Choroid plexus epithelial cell (primary cell): ENCODE measurements at regions not wholly inside any gene's neighbourhood (a gene's known extent, or its start where the extent isn't known, plus 50 kb on each side); places are given as distances from the start of the nearest gene placed in this dataset.
A peak's percentile ranks its signal among the peaks of the same experiment; 100 is the strongest.
"Not testable (repeated sequence)": the region's sequence is repeated elsewhere in the genome, so short reads cannot be mapped to it uniquely, and the experiment has no call there.

ENCODE experiments used
- DNase-seq: peaks from one replicate; pipeline ENCODE4 v3.0.0-alpha.2; 2010; ENCODE audit warnings: low read depth
- H3K4me3 ChIP-seq: 2 replicates; pipeline ENCODE4 v1.5.1; 2011; ENCODE audit warnings: low read depth, mild to moderate bottlenecking, control low read depth, low read length, moderate library complexity
- CTCF ChIP-seq: conservative IDR thresholded peaks from 2 replicates; pipeline ENCODE4 v1.5.1; 2011; ENCODE audit warnings: low read depth, mild to moderate bottlenecking, control low read depth, inconsistent platforms, low read length, moderate library complexity

- TF ChIP-seq CTCF = no peak
- DNase-seq = no peak
- no peak overlapping the region for H3K4me3 ChIP-seq
Measured at GRCh38 chr2:44087714-44088092, 81.0 kb upstream of the PPM1B start.

GRCh38 chr2:44092519-44092918 lies 76.2 kb upstream of the PPM1B start:
- H3K4me3 ChIP-seq, DNase-seq: not testable (repeated sequence)

GRCh38 chr2:44093970-44094369 lies 74.7 kb upstream of the PPM1B start:
- TF ChIP-seq CTCF = no peak
- H3K4me3 ChIP-seq = no peak overlapping the region
- no peak for DNase-seq

- DNase-seq = no peak
- no peak overlapping the region for H3K4me3 ChIP-seq
- TF ChIP-seq CTCF = no peak
Measured at GRCh38 chr2:44097322-44097907, 71.3 kb upstream of the PPM1B start.

GRCh38 chr2:44098050-44098449 lies 70.6 kb upstream of the PPM1B start:
- TF ChIP-seq CTCF = no peak
- DNase-seq = no peak
- H3K4me3 ChIP-seq = no peak overlapping the region

- no peak overlapping the region for H3K4me3 ChIP-seq
- DNase-seq = no peak
- no peak for TF ChIP-seq CTCF
Measured at GRCh38 chr2:44098891-44099290, 69.8 kb upstream of the PPM1B start.

- no peak overlapping the region for H3K4me3 ChIP-seq
- DNase-seq = peak; percentile 98
- TF ChIP-seq CTCF = no peak
Measured at GRCh38 chr2:44100351-44100750, 68.3 kb upstream of the PPM1B start.
